ENCODE measurements at regions not wholly inside any gene's neighbourhood (a gene's known extent, or its start where the extent isn't known, plus 50 kb on each side); places are given as distances from the start of the nearest gene placed in this dataset.

- no peak for TF ChIP-seq YY1 (IDR thresholded peaks at IDR 0.05; ENCODE audit: low read depth, low read length)
- TF ChIP-seq CTCF (IDR thresholded peaks at IDR 0.05; ENCODE audit: control extremely low read depth in 1 of 3, insufficient read depth in 1 of 3, low read depth in 1 of 3, low read length in 3 of 3), result no peak
- TF ChIP-seq MAFK (IDR thresholded peaks at IDR 0.05; ENCODE audit: low read depth, low read length), result no peak
- TF ChIP-seq CEBPB (IDR thresholded peaks at IDR 0.05; ENCODE audit: low read depth, low read length), result no peak
- no peak for TF ChIP-seq SRF (IDR thresholded peaks at IDR 0.05; ENCODE audit: low read depth, low read length)
- TF ChIP-seq POLR2A (IDR thresholded peaks at IDR 0.05; ENCODE audit: control extremely low read depth in 1 of 2, low read depth in 2 of 2, low read length in 2 of 2), result no peak
Observed at GRCh38 chr16:65263896-65264295, 142.0 kb upstream of the CDH11 start.

Measured in H1 (cell line).